GM18517 (cell line): ENCODE measurements at regions not wholly inside any gene's neighbourhood (a gene's known extent, or its start where the extent isn't known, plus 50 kb on each side); places are given as distances from the start of the nearest gene placed in this dataset.

Source experiments
- ATAC-seq: cut with Tn5 transposase; IDR thresholded peaks from one replicate; pipeline ENCODE4 v1.9.1; 2021; ENCODE audit warnings: mild to moderate bottlenecking, moderate library complexity; ENCODE audit not compliant: unreplicated experiment

DNA sequence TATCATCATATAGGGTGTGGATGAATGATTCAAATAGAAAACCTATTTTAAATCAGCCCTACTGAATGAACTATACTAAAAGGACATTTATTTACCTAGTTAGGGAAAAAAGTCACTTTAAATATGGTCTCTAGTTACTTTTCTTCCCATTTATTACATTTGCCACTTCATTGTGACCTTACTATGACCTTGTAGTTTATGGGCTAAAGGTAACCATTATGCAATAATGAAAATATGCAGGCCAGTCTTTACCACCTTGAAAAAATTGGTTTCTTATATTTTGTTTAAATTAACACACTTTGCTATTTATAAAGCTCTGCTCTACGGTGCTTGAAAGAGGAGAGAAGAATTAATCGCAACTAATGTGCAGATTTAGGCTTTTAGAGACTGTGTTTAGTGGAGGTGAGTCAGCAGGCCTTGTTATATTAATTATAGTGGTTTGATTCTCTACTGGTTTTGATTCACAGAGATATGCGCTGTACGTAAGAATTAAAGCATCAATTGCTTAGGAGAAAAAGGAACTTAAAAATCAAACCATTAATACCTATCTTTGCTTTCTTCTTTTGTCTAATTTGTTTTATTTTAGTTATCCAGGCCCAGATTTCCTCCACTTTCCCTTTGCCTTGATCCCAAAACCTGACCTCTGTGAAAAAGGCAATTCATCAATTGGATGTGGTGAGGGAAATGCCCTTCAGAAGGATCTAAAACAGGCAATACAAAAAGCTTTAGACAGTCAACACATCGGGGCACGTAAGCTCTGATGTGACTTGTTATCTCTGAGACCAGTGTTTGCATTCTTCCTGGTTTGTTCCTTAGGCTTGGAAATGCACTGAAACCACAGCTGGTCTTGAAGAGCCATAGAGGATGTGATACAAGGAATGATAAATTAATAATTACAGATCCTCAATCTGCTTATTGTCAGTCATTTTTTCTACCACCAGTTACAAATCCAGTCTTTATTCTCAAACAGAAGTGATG, 141.2 kb upstream of the HDAC9 start:
- no peak for ATAC-seq

DNA sequence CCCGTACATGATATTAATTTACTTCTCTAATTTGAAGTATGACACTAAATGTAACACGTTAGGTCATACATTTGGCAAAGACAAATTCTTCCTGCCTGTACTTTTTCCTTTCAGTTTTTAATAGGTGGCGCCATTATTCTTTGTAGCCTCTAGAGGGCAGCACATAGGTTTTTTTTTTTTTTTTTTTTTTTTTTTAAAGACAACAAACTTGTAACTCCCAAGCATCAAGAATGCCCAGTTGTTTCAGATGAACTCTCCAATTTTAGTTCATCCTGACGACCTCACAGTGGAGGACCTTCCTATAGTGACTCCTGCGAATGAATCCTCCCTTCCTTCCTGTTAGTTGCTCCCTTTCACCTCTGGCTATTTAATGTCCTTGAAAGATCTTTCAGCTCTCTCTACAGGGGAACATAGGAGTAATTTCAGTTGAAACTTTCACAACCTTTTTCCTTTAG, 139.3 kb upstream of the HDAC9 start:
- peak; percentile 43 for ATAC-seq

DNA sequence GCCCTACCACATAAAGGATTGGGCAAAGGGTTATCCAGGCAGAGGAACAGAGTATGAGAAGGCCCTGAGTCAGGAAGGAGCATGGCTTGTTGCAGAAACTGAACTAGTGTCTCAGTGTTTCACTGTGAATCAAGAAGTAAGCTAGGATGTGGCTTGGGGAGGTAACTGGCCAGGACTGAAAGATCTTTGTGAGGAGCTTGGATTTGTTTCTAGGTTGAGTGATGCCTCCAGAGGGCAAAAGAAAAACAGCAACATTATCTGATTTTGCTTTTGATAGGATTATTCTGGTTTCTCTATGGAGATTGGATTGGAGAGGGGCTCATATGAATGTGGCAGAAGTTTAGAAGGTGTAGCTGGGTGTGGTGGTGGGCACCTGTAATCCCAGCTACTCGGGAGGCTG, 137.9 kb upstream of the HDAC9 start:
- no peak for ATAC-seq

DNA sequence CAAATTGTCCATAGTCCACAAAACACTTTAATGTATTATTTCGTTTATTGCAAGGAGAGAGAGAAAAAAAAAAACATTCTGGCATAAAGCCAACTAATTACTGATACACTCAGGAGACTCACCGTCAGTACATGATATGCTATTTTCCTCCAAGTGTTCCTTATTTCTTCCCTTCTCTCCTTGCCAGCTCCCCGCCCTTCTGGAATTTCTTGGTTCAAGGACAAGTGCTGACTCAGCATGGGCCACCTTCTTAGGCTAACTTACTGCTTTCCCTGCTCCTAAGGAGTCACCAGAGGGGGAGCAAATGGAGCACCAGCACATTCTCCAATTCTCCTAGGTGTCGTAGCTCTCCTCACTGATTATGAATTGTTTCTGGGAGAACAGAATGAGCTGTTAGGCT, 133.8 kb upstream of the HDAC9 start:
- no peak for ATAC-seq

DNA sequence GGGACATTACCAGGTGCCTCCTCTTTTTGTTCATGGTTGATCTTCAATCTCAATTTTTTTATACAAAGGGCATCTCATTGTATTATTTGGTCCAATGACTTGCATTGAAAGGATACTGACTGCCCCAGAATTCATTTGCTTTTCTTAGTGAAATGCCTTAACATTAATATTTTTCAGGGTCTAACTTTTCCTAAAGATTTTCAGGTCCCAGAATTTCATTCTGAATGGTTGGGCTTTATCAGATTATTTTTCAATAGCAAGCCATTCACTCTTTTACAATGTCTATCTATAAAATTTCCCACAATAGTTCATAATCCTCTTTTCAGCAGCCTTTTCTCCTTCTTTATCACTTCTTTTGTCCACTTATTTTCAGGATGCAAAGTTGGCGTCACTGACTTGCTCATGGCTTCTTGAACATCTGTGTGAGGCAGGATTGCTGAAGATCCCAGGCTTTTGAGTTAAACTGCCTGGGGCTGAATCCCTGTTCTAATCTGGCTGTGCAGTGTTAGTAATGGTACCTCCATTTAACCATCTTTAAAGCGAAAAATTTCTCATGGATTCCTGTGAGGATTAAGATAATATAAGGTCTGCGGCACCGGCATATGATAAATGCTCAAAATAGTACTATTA, 131.7 kb upstream of the HDAC9 start:
- ATAC-seq = no peak

DNA sequence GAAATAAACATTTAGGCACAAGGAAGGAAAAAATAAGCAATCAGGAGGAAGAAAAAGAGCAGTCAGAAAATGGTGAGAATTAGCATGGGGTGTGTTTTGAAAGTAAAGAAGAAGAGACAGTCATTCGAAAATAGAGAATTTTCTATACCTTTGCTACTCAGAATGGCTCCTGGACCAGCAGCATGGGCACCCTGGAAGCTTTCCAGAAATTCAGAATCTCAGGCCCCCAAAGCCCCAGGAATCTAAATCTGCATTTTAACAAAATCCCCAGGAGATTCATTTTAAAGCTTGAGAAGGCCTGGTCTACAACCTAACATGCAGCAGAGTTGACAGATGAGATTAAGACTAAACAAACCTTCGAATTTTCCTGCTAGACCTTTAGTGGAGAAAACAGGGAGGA, 131.2 kb upstream of the HDAC9 start:
- ATAC-seq = no peak

DNA sequence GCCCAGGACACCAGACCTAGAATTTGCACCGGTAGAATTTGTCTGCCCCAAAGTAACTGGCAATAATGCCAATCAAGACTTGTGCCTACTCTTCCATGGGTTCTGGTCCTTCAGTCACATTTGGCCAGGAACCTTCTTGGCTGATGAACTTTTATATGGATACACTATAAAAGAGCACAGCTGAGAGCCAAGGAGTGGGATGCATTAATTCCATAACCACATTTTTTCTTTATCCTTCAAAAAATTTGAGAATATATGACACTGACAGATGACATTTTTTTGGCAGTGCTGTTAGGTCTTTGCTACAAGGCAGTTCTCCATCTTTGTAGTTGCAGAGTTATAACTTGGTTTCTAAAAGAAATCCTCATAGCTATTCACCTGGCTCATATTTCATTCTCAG, 129.2 kb upstream of the HDAC9 start:
- ATAC-seq = no peak

DNA sequence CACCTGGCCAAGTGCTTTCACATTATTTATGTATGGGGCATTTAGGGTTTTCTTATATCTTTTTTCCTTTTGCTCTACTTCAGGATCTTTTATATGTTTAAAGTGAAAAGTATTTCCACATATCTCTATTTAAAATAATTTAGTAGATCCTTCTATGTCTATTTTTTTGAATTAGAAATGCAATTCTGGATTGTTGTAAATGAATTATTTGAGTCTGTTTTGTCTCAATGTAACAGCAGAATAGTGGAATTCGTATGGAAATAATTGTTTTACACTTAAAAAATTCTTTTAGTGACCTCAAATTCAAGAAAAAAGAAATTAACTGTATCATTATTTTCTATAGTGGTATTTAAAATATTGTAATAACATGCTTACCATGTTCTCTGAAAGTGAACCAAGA, 126.5 kb upstream of the HDAC9 start:
- no peak for ATAC-seq

DNA sequence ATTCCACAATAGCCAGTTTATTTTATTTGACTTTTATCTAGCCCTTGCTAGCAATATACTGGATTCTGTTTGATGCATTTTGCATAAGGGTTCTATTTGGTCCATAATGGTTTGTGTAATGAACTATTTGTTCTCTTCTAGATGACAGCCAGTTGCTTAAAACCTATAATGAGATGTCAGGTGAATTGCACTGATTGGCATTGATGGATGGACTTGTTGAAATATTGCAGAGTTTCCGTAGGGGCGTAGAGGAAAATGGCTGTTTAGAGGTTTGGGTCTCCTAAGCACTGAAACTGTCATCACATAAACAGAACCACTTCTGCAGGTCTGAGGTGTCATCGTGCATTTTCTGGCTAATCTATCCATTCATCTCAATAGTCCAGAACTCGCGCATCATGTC, 124.9 kb upstream of the HDAC9 start:
- no peak for ATAC-seq

DNA sequence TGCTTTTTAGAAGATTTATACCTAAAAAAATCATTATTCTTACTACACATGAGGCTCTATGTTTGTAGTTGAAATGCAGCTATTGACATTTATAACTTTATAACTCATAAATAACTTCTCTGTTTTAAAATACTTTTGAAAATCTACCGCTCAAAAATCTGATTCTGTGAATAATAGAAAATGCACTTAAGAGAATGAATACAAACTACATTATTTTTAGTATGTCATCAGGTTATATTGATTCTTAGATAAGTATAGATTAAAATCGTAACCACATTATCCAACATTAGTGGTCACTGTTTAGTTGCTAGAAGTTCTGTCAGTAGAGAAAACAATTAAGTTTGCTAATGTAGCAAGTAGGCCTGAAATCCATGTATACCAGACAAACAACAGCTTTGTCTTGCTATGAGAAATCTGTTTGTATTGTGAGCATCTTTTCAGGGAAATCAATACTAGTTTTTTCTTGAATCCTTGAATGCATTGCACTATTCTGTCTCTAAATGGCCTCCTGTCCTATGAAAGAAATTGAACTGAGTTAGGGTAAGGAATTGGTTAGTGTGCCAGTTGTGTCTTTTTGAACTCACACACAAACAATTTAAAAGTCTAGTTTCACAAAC, 116.5 kb upstream of the HDAC9 start:
- ATAC-seq = no peak

DNA sequence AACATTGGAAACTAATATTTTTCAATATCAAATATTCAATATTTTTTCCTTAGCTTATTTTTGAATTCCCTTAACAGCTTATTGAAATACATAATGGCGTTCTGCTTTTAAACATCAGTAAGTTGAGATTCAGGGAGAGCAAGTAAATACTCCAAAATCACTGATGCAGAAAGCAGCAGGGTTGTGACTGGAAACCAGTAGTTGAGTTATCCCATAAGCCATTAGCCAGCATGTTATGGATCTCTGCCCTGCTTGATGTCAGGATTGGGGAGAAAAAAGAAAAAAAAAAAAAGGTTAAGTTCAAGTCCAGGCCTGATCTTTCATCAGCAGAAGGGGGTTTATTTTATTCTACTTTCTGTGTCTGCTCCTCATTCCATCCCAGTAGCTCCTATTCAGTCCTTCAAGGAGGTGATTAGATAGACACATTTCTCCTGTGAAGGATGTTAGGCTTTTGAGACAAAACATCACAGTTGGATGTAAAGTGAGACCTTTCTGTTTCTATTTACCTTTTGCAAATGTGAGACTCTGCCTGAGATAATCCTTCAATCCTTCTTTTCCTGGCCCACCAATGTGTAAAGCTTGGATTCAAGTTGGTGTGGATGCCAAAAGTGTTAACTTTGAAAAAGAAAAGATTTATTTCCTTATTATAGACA, 110.9 kb upstream of the HDAC9 start:
- no peak for ATAC-seq

DNA sequence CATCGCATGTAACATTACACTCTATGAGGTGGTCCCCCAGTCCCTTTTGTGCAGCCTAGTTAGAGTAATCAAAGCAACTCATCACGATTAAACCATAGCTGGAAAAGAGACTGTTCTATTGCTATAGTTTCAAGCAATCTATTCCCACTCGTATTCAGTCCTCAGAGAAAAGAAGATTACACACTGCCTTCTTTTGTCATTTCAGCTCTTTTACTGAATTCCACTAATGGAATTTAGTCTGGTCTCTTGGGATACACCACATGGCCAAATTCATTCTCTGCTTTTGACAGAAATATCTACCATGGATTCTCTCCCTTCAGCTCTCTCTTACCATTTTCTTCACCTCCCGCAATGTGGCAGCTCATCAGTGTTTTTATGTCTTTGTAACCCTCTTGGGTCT, 108.9 kb upstream of the HDAC9 start:
- ATAC-seq = no peak

DNA sequence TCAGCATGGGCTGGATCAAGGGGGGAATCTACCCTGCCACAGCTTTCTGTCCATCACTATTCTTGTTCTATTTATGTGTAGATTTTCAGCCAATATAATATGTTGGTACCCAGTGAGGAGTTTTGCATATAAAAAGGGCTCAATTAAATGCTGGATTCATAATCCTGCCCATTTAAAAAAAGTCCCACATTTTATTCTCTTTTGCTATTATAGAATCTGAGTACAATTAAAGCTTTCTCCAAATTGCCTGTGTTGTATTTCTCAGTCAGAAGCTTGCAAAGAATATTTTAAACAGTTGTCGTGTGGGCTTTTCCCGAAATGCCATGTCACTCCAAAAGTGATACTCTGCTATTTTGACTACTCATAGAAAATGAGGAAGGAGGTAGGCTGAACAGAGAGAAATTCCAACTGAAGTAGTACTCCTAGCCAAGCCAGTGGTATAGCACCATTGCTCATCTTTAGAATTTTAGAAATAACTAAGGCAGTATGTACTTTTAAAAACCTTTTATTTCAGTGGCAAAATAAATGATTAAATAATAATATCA, 108.3 kb upstream of the HDAC9 start:
- ATAC-seq = no peak

DNA sequence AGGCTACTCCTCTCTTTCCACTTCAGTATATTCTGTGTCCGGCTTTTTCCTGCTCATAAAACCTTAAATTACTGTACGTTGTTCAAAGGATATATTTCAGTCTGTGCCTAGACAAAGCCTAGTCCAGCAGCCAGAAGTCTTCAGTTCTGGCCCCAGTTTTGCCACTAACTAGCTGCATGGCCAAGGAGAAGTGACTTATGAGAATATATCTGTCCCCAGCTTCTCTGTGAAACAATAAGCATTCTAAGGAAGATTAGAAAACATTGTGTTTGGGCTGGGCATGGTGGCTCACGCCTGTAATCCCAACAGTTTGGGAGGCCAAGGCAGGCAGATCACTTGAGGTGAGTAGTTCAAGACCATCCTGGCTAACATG, 105.0 kb upstream of the HDAC9 start:
- peak; percentile 25 for ATAC-seq

DNA sequence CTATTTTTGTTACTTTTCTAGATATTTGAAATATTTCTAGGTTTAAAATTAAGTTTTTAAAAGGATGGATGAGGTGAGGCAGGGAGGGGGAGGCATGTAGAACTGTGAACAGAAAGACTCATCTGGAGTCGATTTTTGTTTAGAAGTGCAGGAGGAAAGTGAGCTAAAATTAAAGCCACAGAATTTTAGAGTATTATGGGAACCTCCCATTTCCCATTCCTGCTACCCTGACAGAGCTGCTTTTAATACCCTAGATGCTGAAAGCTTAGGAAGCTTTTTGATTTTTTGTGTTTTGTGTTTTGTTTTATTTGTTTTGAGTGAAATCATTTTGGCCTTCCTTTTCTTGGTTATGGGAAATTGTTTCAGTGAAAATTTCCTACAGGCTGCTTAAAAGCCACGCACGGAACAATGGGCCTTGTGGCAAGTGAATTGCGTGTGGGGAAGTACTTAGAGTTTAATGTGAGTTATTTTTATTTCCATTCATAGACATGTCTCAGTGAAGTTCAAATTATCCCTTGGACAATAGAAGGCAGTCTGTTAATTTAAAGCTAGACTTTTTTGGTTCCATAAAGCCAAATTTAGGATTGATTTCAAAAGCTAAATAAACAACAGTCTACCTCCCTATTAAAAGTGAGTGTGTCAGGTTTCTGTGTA, 102.0 kb upstream of the HDAC9 start:
- no peak for ATAC-seq

DNA sequence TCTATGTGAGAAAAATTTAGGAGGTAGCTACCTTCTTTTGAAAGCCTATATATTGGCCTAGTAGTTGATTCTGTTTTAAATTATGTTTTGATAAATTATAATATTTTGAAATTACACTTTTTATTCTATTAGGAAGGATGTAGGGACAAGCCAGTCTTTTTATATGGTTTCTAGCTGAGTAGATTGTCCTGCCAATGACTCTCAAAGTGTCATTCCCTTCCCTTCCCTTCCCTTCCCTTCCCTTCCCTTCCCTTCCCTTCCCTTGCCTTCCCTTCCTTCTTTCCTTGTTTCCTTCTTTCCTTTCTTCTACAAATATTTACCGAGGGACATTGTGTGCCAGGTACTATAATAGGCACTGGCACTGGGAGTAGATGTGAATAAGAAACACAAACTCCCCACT, 99.7 kb upstream of the HDAC9 start:
- no peak for ATAC-seq

DNA sequence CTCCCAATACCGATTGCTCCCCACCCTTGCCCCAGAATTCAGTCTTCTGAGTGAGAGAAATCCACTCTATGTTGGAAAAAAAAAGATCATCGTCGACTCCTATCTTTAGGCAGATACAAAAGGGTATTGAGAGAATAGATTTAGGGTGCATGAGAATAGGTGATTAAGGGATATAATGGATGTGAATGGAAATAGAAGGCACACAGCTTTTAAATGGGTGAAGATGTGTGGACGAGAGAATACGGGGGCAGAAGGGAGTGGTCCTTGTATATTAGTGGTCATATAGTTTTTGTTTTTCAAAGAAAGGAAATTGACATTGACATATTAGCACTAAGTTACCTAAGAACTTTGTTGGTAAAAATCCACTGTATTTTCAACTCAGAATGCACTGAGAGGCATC, 98.6 kb upstream of the HDAC9 start:
- ATAC-seq = no peak

DNA sequence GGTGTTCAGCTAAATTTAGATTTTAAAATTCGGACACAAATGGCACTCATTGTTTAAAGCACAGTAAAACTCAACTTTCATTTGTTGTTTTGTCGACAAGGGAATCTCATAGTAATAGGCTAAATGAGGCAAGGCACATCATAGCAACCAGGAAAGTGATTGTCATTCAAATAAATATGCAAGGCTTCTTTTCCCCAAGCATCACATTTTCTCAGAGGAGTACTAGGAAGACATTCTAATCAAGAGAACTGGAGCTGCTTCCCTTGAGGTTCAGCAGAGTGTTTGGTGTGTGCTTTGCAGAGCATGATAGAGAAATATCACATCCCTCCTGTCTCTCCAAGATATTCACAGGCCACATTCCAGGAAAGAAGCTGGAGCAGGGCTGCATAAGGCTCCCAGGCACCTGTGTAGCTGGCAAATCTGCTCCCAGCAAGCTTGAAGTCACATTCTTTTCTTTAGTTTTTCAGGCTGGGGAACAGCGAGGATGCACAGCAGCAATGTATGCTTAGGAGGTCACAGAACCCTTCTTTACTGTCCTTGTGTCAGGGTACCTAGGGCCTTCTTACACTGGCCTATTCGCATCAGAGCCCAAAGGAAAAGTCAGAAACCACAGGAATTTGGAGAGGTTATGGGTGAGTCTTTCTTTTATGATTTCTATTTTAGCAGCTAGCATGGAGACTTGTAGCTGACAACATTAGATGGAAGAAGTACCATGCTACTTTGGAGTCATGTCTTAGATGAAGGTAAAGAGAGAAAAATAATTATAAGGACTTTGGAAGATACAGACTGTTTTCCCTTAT, 95.9 kb upstream of the HDAC9 start:
- ATAC-seq = no peak

DNA sequence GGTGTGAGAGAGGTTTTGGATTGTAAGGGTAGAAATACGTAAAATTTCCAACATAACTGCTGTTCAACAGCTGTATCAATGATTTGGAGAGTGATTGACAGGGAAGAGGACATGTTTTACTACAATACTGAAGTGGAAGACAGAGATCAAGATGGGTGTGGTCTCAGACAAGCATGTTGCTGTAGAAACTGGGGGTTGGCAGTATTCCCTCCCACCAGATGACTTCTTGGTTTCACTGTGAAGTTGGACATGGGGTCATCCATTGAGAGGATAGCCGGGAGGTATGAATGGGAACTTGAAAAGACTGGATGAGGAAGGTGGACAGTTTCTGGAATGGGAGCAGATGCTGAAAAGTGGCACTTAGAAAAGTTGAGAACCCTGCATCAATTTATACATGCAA, 95.3 kb upstream of the HDAC9 start:
- no peak for ATAC-seq

DNA sequence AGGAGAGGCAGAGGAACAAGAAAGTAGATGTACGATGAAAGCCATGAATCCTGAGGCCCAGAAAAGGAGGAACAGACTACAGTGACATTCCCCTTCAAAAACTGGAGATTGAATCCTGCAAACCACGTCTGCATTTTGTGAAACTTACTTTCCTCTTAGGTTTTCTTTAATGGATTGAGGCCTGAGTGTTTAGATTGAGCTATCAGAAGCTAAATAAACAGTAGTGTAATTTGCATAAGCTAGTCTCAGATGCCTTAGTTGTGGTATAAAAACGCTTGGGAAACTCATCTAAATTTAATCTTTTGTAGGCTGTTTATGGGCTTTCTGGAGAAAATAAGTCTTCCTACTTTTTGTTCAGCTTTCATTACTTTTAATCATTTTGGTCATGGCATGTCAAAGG, 94.8 kb upstream of the HDAC9 start:
- no peak for ATAC-seq
